Liver (tissue), 8 donors: ENCODE measurements at regions not wholly inside any gene's neighbourhood (a gene's known extent, or its start where the extent isn't known, plus 50 kb on each side); places are given as distances from the start of the nearest gene placed in this dataset.

Experiments
- DNase-seq: peaks from one replicate; pipeline ENCODE4 v3.0.0-alpha.2; 2017; ENCODE audit warnings: low spot score
- H3K27ac ChIP-seq, 2 donors: one replicate each; pipeline ENCODE4 v1.7.0; 2013; ENCODE audit warnings: inconsistent platforms in 2 of 2, low read length in 2 of 2, control low read depth in 1 of 2, low read depth in 1 of 2, mild to moderate bottlenecking in 1 of 2
- H3K27me3 ChIP-seq, 4 donors: one replicate each; pipeline versions ENCODE4 v1.6.1 to v1.7.0; 2013; ENCODE audit warnings: low read length in 3 of 4, inconsistent platforms in 1 of 4, mild to moderate bottlenecking in 1 of 4, moderate library complexity in 1 of 4; ENCODE audit not compliant: control insufficient read depth in 4 of 4, insufficient read depth in 4 of 4
- H3K36me3 ChIP-seq, 4 donors: one replicate each; pipeline versions ENCODE4 v1.6.1 to v1.7.0; 2013; ENCODE audit warnings: low read length in 3 of 4, mild to moderate bottlenecking in 3 of 4, low read depth in 1 of 4, moderate library complexity in 1 of 4; ENCODE audit not compliant: control insufficient read depth in 4 of 4, insufficient read depth in 3 of 4
- H3K4me1 ChIP-seq, 4 donors: one replicate each; pipeline versions ENCODE4 v1.6.1 to v1.7.0; 2013; ENCODE audit warnings: low read length in 3 of 4, mild to moderate bottlenecking in 3 of 4, moderate library complexity in 1 of 4; ENCODE audit not compliant: control insufficient read depth in 4 of 4, insufficient read depth in 4 of 4
- H3K4me3 ChIP-seq, 3 donors: one replicate each; pipeline versions ENCODE4 v1.6.1 to v1.7.0; 2013; ENCODE audit warnings: low read length in 3 of 3, control low read depth in 1 of 3, low read depth in 1 of 3, mild to moderate bottlenecking in 1 of 3
- H3K9ac ChIP-seq, 2 donors: one replicate each; pipeline ENCODE4 v1.7.0; 2013; ENCODE audit warnings: low read length in 2 of 2, mild to moderate bottlenecking in 2 of 2, moderate library complexity in 2 of 2, control low read depth in 1 of 2, low read depth in 1 of 2
- H3K9me3 ChIP-seq, 4 donors: one replicate each; pipeline versions ENCODE4 v1.6.1 to v1.7.0; 2013; ENCODE audit warnings: low read length in 3 of 4; ENCODE audit not compliant: control insufficient read depth in 4 of 4
- ATF3 ChIP-seq: IDR thresholded peaks from 2 replicates; pipeline ENCODE4 v1.6.1; 2016; ENCODE audit warnings: antibody characterized with exemption
- CTCF ChIP-seq: fragments of 150-350 bp; IDR thresholded peaks from 2 replicates; pipeline ENCODE4 v1.5.1; 2017; ENCODE audit warnings: improper control_type of control experiment, low read depth, low read length; ENCODE audit not compliant: missing input control
- EGR1 ChIP-seq, 2 donors: IDR thresholded peaks; 2 replicates each; pipeline ENCODE4 v1.6.1; 2016 to 2018; ENCODE audit warnings: antibody characterized with exemption in 2 of 2, low read depth in 2 of 2
- FOXA1 ChIP-seq: IDR thresholded peaks from 2 replicates; pipeline ENCODE4 v1.6.1; 2016; ENCODE audit warnings: antibody characterized with exemption
- FOXA2 ChIP-seq: IDR thresholded peaks from 2 replicates; pipeline ENCODE4 v1.6.1; 2016; ENCODE audit warnings: antibody characterized with exemption
- GABPA ChIP-seq, 2 donors: IDR thresholded peaks in 1 of 2; conservative IDR thresholded peaks in 1 of 2; 2 replicates each; pipeline ENCODE4 v1.6.1; 2016; ENCODE audit warnings: antibody characterized with exemption in 2 of 2, mild to moderate bottlenecking in 1 of 2, moderate library complexity in 1 of 2
- HNF4A ChIP-seq, 2 donors: conservative IDR thresholded peaks; 2 replicates each; pipeline ENCODE4 v1.6.1; 2016; ENCODE audit warnings: antibody characterized with exemption in 2 of 2, mild to moderate bottlenecking in 2 of 2
- HNF4G ChIP-seq: IDR thresholded peaks from 2 replicates; pipeline ENCODE4 v1.6.1; 2016; ENCODE audit warnings: antibody characterized with exemption
- JUND ChIP-seq, 2 donors: IDR thresholded peaks; 2 replicates each; pipeline ENCODE4 v1.6.1; 2016; ENCODE audit warnings: antibody characterized with exemption in 2 of 2
- MAX ChIP-seq: IDR thresholded peaks from 2 replicates; pipeline ENCODE4 v1.6.1; 2016; ENCODE audit warnings: antibody characterized with exemption
- NR2F2 ChIP-seq: IDR thresholded peaks from 2 replicates; pipeline ENCODE4 v1.6.1; 2016; ENCODE audit warnings: antibody characterized with exemption
- RAD21 ChIP-seq, 2 donors: IDR thresholded peaks; 2 replicates each; pipeline ENCODE4 v1.6.1; 2016; ENCODE audit warnings: antibody characterized with exemption in 2 of 2, mild to moderate bottlenecking in 2 of 2
- REST ChIP-seq: IDR thresholded peaks from 2 replicates; pipeline ENCODE4 v1.6.1; 2016; ENCODE audit warnings: antibody characterized with exemption, mild to moderate bottlenecking
- RXRA ChIP-seq, 2 donors: IDR thresholded peaks; 2 replicates each; pipeline ENCODE4 v1.6.1; 2017 to 2018; ENCODE audit warnings: antibody characterized with exemption in 2 of 2, mild to moderate bottlenecking in 1 of 2
- SP1 ChIP-seq: IDR thresholded peaks from 2 replicates; pipeline ENCODE4 v1.6.1; 2018; ENCODE audit warnings: antibody characterized with exemption, mild to moderate bottlenecking
- TAF1 ChIP-seq: conservative IDR thresholded peaks from 2 replicates; pipeline ENCODE4 v1.6.1; 2016; ENCODE audit warnings: antibody characterized with exemption, mild to moderate bottlenecking
- YY1 ChIP-seq: IDR thresholded peaks from 2 replicates; pipeline ENCODE4 v1.6.1; 2016; ENCODE audit warnings: antibody characterized with exemption, mild to moderate bottlenecking
- ZBTB33 ChIP-seq: IDR thresholded peaks from 2 replicates; pipeline ENCODE4 v1.6.1; 2016; ENCODE audit warnings: antibody characterized with exemption
- WGBS: extraction: QIAGEN DNeasy Blood & Tissue Kit; methylation state at CpG from one replicate; pipeline ENCODE4 v1.1.7; 2013; 5-methylcytosine and 5-hydroxymethylcytosine counted together
- donor health status: healthy.
- donor health status: healthy.
- donor health status: healthy.
- donor health status: healthy.
- donor health status: healthy.

GRCh38 chr11:24206030-24206429, 290.8 kb upstream of the LUZP2 start:
- no peak overlapping the region for H3K4me3 ChIP-seq
- no peak overlapping the region for H3K9ac ChIP-seq
- peaks cover 0 to 2% (median 0%) of the 10 kb centered on the region in 4 donors for H3K27me3 ChIP-seq
- WGBS = 79% methylated on average over 2 of the region's 2 CpGs
- no peak for DNase-seq
- H3K27ac ChIP-seq = no peak overlapping the region
- no peaks in the 10 kb centered on the region for H3K36me3 ChIP-seq
- no peaks in the 10 kb centered on the region for H3K9me3 ChIP-seq
- H3K4me1 ChIP-seq = no peaks in the 10 kb centered on the region
- TF ChIP-seq EGR1 (IDR thresholded peaks at IDR 0.05; ENCODE audit: low read depth in 2 of 2) = no peak
- TF ChIP-seq CTCF = no peak
- TF ChIP-seq RAD21 (IDR thresholded peaks at IDR 0.05) = no peak
- TF ChIP-seq HNF4G = no peak
- TF ChIP-seq REST = no peak
- no peak for TF ChIP-seq NR2F2
- no peak for TF ChIP-seq GABPA (IDR thresholded peaks at IDR 0.05 in 1 of 2, conservative IDR thresholded peaks at IDR 0.05 in 1 of 2)
- no peak for TF ChIP-seq ZBTB33
- no peak for TF ChIP-seq FOXA2
- TF ChIP-seq MAX = no peak
- no peak for TF ChIP-seq FOXA1
- no peak for TF ChIP-seq JUND (IDR thresholded peaks at IDR 0.05)
- no peak for TF ChIP-seq YY1
- no peak for TF ChIP-seq RXRA (IDR thresholded peaks at IDR 0.05)
- TF ChIP-seq TAF1 = no peak
- no peak for TF ChIP-seq ATF3
- no peak for TF ChIP-seq HNF4A (conservative IDR thresholded peaks at IDR 0.05)
- TF ChIP-seq SP1 = no peak

GRCh38 chr11:24206511-24206910, 290.3 kb upstream of the LUZP2 start:
- H3K4me3 ChIP-seq = no peak overlapping the region
- H3K27ac ChIP-seq = no peak overlapping the region
- no peaks in the 10 kb centered on the region for H3K4me1 ChIP-seq
- peaks cover 0 to 2% (median 0%) of the 10 kb centered on the region in 4 donors for H3K27me3 ChIP-seq
- WGBS = 43% methylated on average over 1 of the region's 1 CpG
- no peaks in the 10 kb centered on the region for H3K9me3 ChIP-seq
- no peak overlapping the region for H3K9ac ChIP-seq
- DNase-seq = no peak
- no peaks in the 10 kb centered on the region for H3K36me3 ChIP-seq
- TF ChIP-seq MAX = no peak
- no peak for TF ChIP-seq CTCF
- no peak for TF ChIP-seq HNF4G
- TF ChIP-seq RXRA (IDR thresholded peaks at IDR 0.05) = no peak
- no peak for TF ChIP-seq REST
